Endothelial cell of umbilical vein (primary cell): ENCODE measurements at regions not wholly inside any gene's neighbourhood (a gene's known extent, or its start where the extent isn't known, plus 50 kb on each side); places are given as distances from the start of the nearest gene placed in this dataset.

Experiments
- CTCF ChIP-seq, 2 donors: IDR thresholded peaks; 1 replicate in 1 of 2; 2 replicates in 1 of 2; pipeline ENCODE4 v1.5.1; 2011; ENCODE audit warnings: low read length in 2 of 2, mild to moderate bottlenecking in 2 of 2, moderate library complexity in 2 of 2, control low read depth in 1 of 2, inconsistent platforms in 1 of 2, low read depth in 1 of 2; ENCODE audit not compliant: insufficient read depth in 1 of 2; ENCODE audit errors: extremely low read depth in 1 of 2
- MAX ChIP-seq: IDR thresholded peaks from 2 replicates; pipeline ENCODE4 v1.6.1; 2011; ENCODE audit not compliant: insufficient read depth, insufficient read length
- POLR2A ChIP-seq: IDR thresholded peaks from 2 replicates; pipeline ENCODE4 v1.6.1; 2012; ENCODE audit warnings: low read depth, mild to moderate bottlenecking, control low read depth, low read length
- POLR2AphosphoS5 ChIP-seq: IDR thresholded peaks from 2 replicates; pipeline ENCODE4 v1.6.1; 2012; ENCODE audit warnings: low read depth, mild to moderate bottlenecking, control low read depth, low read length, moderate library complexity; ENCODE audit not compliant: insufficient read depth

GRCh38 chr10:59505926-59506325 is 143.6 kb upstream of the FAM13C start:
- TF ChIP-seq CTCF (IDR thresholded peaks at IDR 0.05; ENCODE audit: extremely low read depth in 1 of 2, insufficient read depth in 1 of 2, low read depth in 1 of 2, low read length in 2 of 2) = no peak
- TF ChIP-seq POLR2A = no peak
- TF ChIP-seq POLR2AphosphoS5 = no peak
- TF ChIP-seq MAX = no peak
